ENCODE measurements at regions not wholly inside any gene's neighbourhood (a gene's known extent, or its start where the extent isn't known, plus 50 kb on each side); places are given as distances from the start of the nearest gene placed in this dataset.

DNA sequence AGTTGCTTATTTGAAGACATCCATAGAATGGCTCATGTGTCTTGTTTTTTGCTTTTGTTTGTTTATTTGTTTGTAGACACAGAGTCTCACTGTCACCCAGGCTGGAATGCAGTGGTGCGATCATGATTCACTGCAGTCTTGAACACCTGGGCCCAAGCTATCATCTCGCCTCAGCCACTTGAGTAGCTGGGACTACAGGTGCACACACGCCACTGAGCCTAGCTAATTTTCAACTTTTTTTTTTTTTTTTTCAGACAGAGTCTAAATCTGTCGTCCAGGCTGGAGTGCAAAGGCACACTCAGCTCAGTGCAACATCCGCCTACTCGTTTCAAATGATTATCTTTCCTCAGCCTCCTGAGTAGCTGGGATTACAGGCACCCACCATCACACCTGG lies 83.3 kb upstream of the KLF6 start:
- H3K4me3 ChIP-seq (replicated peaks; ENCODE audit: low read depth, low read length) = no peak overlapping the region
- TF ChIP-seq, protein P1, sequence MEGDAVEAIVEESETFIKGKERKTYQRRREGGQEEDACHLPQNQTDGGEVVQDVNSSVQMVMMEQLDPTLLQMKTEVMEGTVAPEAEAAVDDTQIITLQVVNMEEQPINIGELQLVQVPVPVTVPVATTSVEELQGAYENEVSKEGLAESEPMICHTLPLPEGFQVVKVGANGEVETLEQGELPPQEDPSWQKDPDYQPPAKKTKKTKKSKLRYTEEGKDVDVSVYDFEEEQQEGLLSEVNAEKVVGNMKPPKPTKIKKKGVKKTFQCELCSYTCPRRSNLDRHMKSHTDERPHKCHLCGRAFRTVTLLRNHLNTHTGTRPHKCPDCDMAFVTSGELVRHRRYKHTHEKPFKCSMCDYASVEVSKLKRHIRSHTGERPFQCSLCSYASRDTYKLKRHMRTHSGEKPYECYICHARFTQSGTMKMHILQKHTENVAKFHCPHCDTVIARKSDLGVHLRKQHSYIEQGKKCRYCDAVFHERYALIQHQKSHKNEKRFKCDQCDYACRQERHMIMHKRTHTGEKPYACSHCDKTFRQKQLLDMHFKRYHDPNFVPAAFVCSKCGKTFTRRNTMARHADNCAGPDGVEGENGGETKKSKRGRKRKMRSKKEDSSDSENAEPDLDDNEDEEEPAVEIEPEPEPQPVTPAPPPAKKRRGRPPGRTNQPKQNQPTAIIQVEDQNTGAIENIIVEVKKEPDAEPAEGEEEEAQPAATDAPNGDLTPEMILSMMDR (IDR thresholded peaks at IDR 0.05; ENCODE audit: low read depth, low read length, missing control alignments) = no peak
- no peak for DNase-seq (ENCODE audit: extremely low read depth, low read depth)

DNA sequence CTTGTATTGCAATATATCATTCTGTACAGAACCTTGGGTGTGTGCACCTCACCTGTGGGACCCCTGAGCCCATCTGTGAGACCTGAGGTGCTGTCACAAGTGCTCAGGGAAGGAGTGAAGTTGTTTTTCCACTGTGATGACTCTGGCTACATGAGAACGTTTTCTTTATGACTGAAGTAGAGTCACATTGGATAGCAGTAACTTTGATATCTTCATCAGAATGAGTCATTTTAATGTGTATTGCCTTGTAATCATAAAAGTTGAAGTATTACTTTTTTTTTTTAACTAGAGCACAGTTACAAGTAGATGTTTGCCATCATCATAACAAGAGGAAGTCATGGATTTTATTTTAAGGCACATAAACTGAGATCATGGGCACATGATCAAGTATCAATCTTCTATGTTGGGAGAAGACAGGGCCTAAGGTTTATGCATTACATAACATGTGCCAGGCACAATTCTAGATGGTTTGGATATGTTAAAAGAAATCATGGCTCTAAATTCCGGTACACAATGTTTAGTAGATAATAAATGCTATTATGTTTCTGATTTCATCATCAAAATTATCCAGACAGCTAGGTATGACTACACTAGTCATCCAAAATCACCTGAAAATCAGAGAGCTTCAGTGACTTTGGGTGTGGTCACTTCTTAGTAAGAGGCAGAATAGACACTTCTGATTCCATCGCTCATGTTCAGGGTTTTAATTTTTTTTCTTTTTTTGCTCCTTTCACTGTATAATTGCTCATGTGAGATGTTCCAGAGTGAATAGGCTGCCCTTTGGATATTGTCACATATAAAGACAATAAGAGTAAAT lies 82.7 kb upstream of the KLF6 start:
- no peak for DNase-seq (ENCODE audit: extremely low read depth, low read depth)
- no peak overlapping the region for H3K4me3 ChIP-seq (replicated peaks; ENCODE audit: low read depth, low read length)
- TF ChIP-seq, protein P1 (IDR thresholded peaks at IDR 0.05; ENCODE audit: low read depth, low read length, missing control alignments) = no peak

DNA sequence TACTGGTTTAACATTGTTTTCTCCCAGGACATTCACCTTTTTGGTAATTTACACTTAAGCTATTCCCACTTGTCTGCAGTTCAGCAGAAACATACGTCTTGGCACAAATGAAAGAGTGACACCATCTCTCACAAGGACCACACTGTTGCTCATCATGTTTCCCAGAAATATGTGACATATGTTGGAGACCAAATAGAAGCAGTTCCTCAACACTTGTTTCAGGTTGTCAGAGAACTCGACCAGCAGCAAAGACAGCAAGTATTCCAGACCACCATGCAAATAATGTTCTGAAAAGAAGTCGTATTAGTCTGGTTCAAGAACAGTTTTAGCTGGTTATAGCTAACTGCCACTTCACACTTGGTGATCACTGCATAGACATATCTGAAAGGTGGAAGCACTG lies 81.3 kb upstream of the KLF6 start:
- TF ChIP-seq, protein P1 (IDR thresholded peaks at IDR 0.05; ENCODE audit: low read depth, low read length, missing control alignments) = no peak
- no peak for DNase-seq (ENCODE audit: extremely low read depth, low read depth)

DNA sequence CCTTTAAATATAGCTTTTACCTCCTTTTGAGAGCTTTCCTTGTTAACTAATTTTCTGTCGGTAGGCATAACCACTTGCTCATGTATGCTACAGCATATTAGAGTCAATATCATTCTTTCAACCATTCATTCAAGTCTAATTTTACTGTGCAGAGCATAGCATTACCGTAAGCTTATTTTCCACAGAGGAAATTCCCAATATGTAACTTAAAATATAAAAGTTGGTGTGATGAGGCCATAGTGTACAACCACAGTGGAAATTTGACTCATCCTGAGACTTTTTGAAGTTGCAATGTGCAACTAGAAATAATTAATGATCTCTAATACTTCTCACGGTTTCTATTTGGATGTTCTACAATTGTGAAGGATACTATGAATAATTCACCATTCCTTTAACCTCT lies 80.6 kb upstream of the KLF6 start:
- TF ChIP-seq, protein P1 (IDR thresholded peaks at IDR 0.05; ENCODE audit: low read depth, low read length, missing control alignments) = no peak
- DNase-seq (ENCODE audit: extremely low read depth, low read depth) = no peak
- H3K4me3 ChIP-seq (replicated peaks; ENCODE audit: low read depth, low read length) = no peak overlapping the region

More for the DNA sequence above, 81.3 kb upstream of the KLF6 start:
- no peak overlapping the region for H3K4me3 ChIP-seq (replicated peaks; ENCODE audit: low read depth, low read length)

DNA sequence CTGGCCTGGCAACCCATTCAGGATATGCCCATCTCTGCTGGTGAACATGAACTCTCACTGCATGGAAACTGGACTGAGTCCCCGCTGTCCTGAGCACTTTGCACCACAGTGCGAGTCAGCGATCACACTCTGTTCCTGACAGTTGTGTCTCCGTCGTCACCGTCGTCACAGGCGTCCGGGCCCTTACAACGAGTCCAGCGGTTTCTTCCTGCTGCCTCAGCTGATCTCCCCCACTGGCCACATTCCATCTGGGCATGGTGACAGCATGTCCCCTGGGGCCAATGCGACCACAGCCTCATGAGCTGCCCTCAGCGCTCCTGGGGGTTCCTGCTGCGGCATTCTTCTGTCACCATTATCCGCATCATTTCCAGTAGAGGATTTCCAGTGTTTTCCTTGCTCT lies 76.8 kb upstream of the KLF6 start:
- no peak overlapping the region for H3K4me3 ChIP-seq (replicated peaks; ENCODE audit: low read depth, low read length)
- TF ChIP-seq, protein P1 (IDR thresholded peaks at IDR 0.05; ENCODE audit: low read depth, low read length, missing control alignments) = no peak
- no peak for DNase-seq (ENCODE audit: extremely low read depth, low read depth)

DNA sequence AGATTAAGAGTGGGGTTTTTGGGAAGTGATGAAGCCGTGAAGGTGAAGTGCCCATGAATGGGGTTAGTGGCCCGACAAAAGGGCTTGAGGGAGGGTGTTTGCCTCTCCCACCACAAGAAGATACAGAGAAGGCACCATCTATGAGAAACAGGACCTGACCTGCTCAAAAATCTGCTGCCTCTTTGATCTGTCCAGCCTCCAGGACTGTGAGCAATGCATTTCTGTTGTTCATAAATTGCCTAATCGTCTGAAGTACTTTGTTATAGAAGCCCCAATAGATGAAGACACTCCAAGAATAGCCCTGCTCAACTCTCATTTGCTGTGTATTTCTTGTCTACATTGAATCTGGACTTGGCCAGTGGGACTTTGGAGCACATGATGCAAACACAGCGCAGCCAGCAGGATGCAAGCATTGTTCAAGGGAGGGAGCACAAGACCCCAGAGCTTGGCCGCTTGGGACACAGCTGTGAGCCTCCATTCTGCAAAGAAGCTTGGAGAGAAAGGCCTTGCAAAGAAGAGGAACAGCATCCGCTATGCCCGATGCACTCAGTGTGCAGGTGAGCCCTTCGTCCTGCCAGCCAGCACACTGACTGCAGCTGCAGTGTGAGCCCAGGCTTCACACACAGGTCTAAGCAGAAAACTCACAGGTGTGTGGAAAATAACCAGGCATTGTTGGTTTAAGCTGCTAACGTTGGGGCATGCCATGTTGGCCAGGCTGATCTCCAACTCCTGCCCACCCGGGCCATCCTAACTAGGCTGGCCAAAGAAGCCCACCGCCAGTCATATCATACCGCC lies 73.2 kb upstream of the KLF6 start:
- H3K4me3 ChIP-seq (replicated peaks; ENCODE audit: low read depth, low read length) = no peak overlapping the region
- TF ChIP-seq, protein P1 (IDR thresholded peaks at IDR 0.05; ENCODE audit: low read depth, low read length, missing control alignments) = no peak
- DNase-seq (ENCODE audit: extremely low read depth, low read depth) = no peak
